ENCODE measurements at regions not wholly inside any gene's neighbourhood (a gene's known extent, or its start where the extent isn't known, plus 50 kb on each side); places are given as distances from the start of the nearest gene placed in this dataset.
"Not testable (repeated sequence)": the region's sequence is repeated elsewhere in the genome, so short reads cannot be mapped to it uniquely, and the experiment has no call there.

DNA sequence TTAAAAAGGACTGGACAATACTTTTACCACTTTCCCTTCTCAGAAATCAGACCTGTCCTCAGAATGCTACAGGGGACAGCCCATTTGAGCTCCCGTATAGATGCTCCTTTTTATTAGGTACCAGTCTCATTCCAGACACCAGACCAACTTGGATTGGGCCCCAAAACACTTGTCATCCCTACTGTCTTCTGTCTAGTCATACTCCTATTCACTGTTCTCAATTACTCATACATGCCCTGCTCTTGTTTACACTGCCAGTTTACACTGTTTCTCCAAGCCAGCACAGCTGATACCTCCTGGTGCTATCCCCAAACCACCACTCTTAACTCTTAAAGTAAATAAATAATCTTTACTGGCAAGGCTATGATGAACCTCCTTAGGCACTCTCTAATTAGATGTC is 1026.4 kb upstream of the PCDH10 start:
- H3K9me3 ChIP-seq (ENCODE audit: control insufficient read depth, low read length, poor library complexity, severe bottlenecking); H3K36me3 Mint-ChIP-seq (ENCODE audit: low read depth); DNase-seq; ATAC-seq; H3K27me3 Mint-ChIP-seq; H3K27ac Mint-ChIP-seq; H3K4me3 Mint-ChIP-seq; H3K4me1 Mint-ChIP-seq: not testable (repeated sequence)

DNA sequence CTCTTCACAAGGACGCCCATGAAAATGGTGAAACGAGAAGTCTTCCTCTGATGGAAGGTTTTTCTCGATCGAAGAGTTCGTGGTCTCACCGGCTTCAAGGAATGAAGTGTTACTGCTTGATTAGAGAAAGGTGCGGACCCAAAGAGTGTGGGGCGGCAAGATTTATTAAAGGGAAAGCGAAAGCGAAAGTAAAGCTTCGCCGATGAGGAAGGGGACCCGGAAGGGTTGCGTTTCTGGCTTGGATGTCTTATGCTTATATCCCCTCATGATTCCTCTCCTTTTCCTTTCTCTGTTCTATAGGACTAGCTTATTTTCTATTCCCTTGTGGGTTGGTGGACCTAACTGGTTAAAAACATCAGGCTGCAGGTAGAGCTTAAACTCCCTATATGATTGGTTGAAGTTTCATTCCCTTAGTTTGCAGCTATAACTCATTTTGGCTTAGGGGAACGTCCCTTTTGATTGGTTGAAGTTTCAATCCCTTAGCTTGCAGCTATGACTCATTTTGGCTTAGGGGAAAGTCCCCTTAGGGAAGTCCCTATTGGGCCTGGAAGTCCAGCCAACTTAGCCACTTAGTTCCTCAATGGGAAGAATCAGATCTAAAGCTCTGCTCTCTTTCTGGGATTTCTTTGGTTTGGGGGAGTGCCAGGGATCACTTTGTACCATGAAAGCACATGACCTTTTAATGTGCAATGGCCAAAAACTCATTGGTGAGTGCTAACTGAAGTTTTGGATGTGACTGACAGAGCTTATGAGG is 1025.0 kb upstream of the PCDH10 start:
- H3K27me3 Mint-ChIP-seq, result no peaks in the 10 kb centered on the region
- no peak overlapping the region for H3K27ac Mint-ChIP-seq
- no peak for ATAC-seq
- peak overlapping the region; percentile 28 for H3K4me3 Mint-ChIP-seq
- no peaks in the 10 kb centered on the region for H3K4me1 Mint-ChIP-seq
- DNase-seq, result no peak
- H3K9me3 ChIP-seq (ENCODE audit: control insufficient read depth, low read length, poor library complexity, severe bottlenecking), result no peaks in the 10 kb centered on the region
- no peaks in the 10 kb centered on the region for H3K36me3 Mint-ChIP-seq (ENCODE audit: low read depth)

DNA sequence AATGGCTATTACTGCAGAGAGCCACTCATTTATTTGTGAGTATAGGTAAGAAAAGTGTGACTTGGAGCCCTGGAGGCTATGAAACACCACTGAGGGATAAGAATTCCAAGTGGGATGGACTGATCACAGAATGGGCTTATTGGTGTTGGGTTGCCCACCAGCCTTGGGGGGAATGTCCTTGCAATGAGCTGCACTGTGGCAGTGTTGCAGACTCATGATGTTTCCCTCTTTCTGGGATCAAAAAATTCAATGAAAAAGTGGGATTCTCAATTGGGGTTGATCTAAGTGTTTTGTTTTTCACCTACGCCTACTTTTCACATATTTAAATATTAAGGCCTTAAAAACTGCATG is 1024.5 kb upstream of the PCDH10 start:
- Mint-ChIP-seq H3K4me3 (no peak overlapping the region), H3K4me1 (no peaks in the 10 kb centered on the region), H3K27me3 (no peaks in the 10 kb centered on the region), H3K36me3 (ENCODE audit: low read depth) (no peaks in the 10 kb centered on the region), H3K27ac (no peak overlapping the region)
- no peaks in the 10 kb centered on the region for H3K9me3 ChIP-seq (ENCODE audit: control insufficient read depth, low read length, poor library complexity, severe bottlenecking)
- DNase-seq, result no peak
- ATAC-seq, result no peak

DNA sequence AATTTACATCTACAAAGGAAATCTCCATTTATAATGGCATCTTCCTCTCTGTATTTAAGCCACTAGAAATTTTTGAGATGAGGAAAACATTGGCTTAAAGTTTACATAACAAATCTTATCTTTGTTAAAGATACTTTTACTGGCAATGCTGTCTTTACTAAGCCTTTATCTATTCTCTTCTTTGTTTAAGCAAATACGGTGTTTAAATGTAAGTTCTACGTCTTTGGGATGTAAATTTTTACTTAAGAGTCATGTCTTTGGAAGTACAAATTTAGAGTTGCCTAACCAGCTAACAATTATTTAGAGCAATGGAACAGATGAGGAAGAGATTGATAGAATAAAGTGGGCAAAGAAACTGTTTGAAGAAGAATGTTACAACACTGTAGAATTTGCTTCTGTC is 1024.0 kb upstream of the PCDH10 start:
- H3K4me1 Mint-ChIP-seq, result no peaks in the 10 kb centered on the region
- no peaks in the 10 kb centered on the region for H3K9me3 ChIP-seq (ENCODE audit: control insufficient read depth, low read length, poor library complexity, severe bottlenecking)
- no peaks in the 10 kb centered on the region for H3K36me3 Mint-ChIP-seq (ENCODE audit: low read depth)
- H3K4me3 Mint-ChIP-seq, result no peak overlapping the region
- no peak for ATAC-seq
- H3K27me3 Mint-ChIP-seq, result no peaks in the 10 kb centered on the region
- H3K27ac Mint-ChIP-seq, result no peak overlapping the region
- DNase-seq, result no peak

DNA sequence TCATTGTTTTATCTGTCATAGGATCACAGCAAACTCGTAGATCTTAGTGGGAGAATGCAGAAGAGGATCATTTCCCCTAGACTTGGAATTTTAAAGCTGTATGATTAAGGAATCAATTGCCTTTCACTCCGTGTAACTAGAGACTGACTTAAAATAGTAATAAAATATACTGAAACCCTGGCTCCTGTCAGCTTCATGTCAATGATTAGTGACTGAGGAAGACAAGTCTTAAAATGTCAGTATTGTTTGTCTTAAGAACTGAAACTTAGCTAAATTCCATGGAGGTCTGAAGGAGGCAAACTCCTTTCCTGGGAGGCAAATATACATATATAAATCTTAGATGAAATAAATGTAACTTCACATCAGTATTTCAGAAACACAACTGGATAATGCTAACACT is 1016.7 kb upstream of the PCDH10 start:
- no peak overlapping the region for H3K27ac Mint-ChIP-seq
- ATAC-seq (no peak), DNase-seq (no peak)
- no peaks in the 10 kb centered on the region for H3K4me1 Mint-ChIP-seq
- no peak overlapping the region for H3K4me3 Mint-ChIP-seq
- no peaks in the 10 kb centered on the region for H3K36me3 Mint-ChIP-seq (ENCODE audit: low read depth)
- H3K9me3 ChIP-seq (ENCODE audit: control insufficient read depth, low read length, poor library complexity, severe bottlenecking), result no peaks in the 10 kb centered on the region
- no peaks in the 10 kb centered on the region for H3K27me3 Mint-ChIP-seq

DNA sequence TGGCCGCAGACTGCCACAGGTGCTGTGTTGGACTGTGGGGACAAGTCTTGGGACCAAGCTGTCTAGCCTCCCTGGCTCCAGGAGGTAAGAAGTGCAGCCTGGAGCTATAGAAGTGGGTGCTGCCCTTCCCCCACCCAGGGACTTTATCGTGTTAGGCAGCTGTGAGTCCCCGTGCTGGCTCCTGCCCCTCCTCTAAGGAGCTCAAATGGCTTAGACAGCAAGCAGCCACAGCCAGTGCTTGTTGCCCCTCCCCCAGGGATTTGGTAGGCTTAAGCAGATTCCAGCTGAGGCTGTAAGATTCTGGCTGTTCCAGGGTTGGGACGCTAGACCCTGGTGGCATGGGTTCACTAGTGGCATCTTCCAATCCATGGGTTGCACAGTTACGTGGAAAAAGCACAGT is 979.4 kb upstream of the PCDH10 start:
- H3K4me3 Mint-ChIP-seq, result no peak overlapping the region
- ATAC-seq (no peak), DNase-seq (no peak)
- no peaks in the 10 kb centered on the region for H3K27me3 Mint-ChIP-seq
- no peak overlapping the region for H3K27ac Mint-ChIP-seq
- H3K36me3 Mint-ChIP-seq (ENCODE audit: low read depth), result no peaks in the 10 kb centered on the region
- H3K4me1 Mint-ChIP-seq, result no peaks in the 10 kb centered on the region
- H3K9me3 ChIP-seq (ENCODE audit: control insufficient read depth, low read length, poor library complexity, severe bottlenecking), result no peaks in the 10 kb centered on the region

DNA sequence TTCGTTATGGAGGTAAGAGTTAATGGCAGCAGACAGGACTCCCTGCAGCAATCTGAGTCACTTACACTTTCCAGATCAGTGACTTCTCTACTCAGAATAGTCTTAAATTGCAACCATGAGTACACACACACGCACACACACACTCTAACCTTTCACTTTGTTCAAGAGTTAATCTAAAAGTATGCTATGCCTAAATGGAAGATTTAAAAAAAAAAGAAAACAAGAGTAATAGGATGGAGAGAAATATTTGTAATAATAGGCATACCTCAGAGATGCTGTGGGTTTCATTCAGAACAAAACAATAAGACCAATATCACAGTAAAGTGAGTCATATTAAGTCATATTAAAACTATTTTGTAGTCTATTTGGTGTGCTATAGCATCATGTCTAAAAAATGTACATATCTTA is 969.1 kb upstream of the PCDH10 start:
- ATAC-seq (no peak), DNase-seq (no peak)
- Mint-ChIP-seq H3K36me3 (ENCODE audit: low read depth) (no peaks in the 10 kb centered on the region), H3K27me3 (no peaks in the 10 kb centered on the region), H3K4me3 (no peak overlapping the region), H3K27ac (no peak overlapping the region), H3K4me1 (no peaks in the 10 kb centered on the region)
- H3K9me3 ChIP-seq (ENCODE audit: control insufficient read depth, low read length, poor library complexity, severe bottlenecking), result no peaks in the 10 kb centered on the region

DNA sequence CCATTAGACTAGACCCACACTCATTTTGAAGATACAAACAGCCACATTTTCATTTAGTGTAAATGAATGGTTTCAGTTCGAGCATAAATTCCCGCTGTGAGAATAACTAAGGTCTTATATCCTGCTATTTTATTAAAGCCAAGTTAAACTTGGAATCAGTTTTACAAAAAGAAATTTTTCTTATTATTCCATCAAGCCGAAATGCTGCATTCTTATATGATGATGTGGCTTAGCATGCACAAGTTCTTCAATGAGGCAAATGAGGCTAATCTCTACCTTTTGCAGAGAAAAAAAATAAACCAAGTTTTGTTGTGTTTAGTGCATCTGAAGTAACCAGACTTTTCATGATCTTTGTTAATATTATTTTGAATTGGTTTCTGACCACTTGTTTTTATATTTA is 953.9 kb upstream of the PCDH10 start:
- ATAC-seq, result no peak
- Mint-ChIP-seq H3K27me3 (no peaks in the 10 kb centered on the region), H3K27ac (no peak overlapping the region), H3K4me3 (no peak overlapping the region), H3K4me1 (no peaks in the 10 kb centered on the region), H3K36me3 (ENCODE audit: low read depth) (no peaks in the 10 kb centered on the region)
- no peak for DNase-seq
- no peaks in the 10 kb centered on the region for H3K9me3 ChIP-seq (ENCODE audit: control insufficient read depth, low read length, poor library complexity, severe bottlenecking)

DNA sequence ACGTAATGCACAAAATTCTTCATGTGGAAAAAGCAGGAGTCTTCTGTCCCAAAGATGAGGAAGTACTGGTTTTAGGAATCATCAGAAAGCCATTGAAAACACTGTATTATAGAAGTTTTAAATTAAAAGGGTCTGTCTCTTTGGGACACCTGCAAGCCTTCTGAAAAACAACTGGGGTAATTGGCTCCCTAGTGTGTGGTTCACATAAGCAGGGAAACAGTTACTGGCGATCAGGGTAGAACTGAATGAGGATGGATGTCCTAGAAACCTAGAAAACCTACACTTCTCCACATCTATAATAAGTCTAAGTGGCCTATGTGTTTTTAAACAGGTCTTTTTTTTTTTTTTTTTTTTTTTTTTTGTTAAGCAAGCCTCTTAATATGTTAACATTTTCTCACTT is 945.5 kb upstream of the PCDH10 start:
- DNase-seq (no peak), ATAC-seq (no peak)
- no peaks in the 10 kb centered on the region for H3K4me1 Mint-ChIP-seq
- no peak overlapping the region for H3K4me3 Mint-ChIP-seq
- no peaks in the 10 kb centered on the region for H3K9me3 ChIP-seq (ENCODE audit: control insufficient read depth, low read length, poor library complexity, severe bottlenecking)
- no peaks in the 10 kb centered on the region for H3K27me3 Mint-ChIP-seq
- H3K36me3 Mint-ChIP-seq (ENCODE audit: low read depth), result no peaks in the 10 kb centered on the region
- H3K27ac Mint-ChIP-seq, result no peak overlapping the region

DNA sequence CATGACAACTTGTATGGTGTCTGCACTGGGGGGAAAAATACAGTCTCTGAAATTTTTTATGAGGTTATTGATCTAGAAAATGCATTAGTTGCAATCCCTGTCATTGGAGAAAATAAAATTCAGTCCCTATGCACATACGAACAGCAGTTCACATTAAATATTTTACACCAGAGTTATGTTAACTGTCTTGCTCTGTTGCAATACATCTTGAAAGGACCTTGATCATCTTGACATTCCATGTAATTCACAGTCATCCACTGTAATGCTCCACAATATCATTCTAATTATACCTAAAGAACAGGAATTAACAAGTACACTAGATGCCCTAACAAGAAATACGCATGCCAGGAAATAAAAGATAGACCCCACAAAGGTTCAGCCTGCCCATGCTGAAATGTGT is 934.6 kb upstream of the PCDH10 start:
- no peak overlapping the region for H3K4me3 Mint-ChIP-seq
- no peaks in the 10 kb centered on the region for H3K4me1 Mint-ChIP-seq
- no peak for ATAC-seq
- no peak for DNase-seq
- no peaks in the 10 kb centered on the region for H3K36me3 Mint-ChIP-seq (ENCODE audit: low read depth)
- H3K9me3 ChIP-seq (ENCODE audit: control insufficient read depth, low read length, poor library complexity, severe bottlenecking), result no peaks in the 10 kb centered on the region
- no peaks in the 10 kb centered on the region for H3K27me3 Mint-ChIP-seq
- no peak overlapping the region for H3K27ac Mint-ChIP-seq

DNA sequence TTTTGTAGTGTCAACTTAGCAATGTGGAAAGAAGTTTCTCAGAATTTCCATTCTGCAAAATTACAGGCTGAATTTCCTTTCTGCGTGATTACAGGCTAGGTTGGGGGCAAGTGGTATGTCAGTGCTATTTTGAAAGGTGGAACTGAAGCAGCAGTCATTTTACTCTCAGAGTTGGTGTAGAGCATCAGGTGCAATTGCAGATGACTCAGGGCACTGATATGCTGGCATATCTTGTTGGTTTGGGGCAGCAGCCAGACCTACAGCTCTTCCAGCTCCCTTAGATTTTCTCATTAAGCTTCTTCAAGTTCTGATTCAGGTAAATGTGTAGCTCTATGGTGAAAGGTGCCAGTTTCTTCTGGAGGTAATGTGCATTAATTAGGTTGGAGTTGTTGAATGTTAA is 930.7 kb upstream of the PCDH10 start:
- Mint-ChIP-seq H3K36me3 (ENCODE audit: low read depth) (no peaks in the 10 kb centered on the region), H3K27ac (no peak overlapping the region), H3K27me3 (no peaks in the 10 kb centered on the region), H3K4me3 (no peak overlapping the region), H3K4me1 (no peaks in the 10 kb centered on the region)
- ATAC-seq (no peak), DNase-seq (no peak)
- H3K9me3 ChIP-seq (ENCODE audit: control insufficient read depth, low read length, poor library complexity, severe bottlenecking), result no peaks in the 10 kb centered on the region

DNA sequence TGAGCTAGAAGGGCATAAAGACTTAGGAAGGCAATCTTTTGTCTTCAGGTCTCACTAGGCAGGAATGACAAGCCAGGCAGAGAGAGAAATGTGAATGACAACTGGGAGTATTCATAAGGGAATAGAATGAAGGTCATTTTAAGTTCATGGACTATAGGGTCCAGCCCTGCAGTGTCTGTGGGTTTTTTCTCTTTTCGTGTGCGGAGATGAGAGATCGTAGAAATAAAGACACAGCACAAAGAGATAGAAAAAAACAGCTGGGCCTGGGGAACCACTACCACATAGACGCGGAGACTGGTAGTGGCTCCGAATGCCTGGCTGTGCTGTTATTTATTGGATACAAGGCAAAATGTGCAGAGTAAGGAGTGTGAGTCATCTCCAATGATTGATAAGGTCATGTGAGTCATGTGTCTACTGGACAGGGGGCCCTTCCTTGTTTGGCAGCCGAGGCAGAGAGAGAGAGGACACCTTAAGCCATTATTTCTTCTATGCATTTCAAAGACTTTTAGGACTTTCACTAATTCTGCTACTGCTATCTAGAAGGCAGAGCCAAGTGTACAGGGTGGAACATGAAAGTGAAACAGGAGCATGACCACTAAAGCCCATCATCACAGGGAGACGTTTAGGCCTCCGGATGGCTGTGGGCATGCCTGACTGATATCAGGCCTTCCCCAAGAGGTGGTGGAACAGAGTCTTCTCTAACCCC is 921.8 kb upstream of the PCDH10 start:
- Mint-ChIP-seq H3K36me3 (ENCODE audit: low read depth) (no peaks in the 10 kb centered on the region), H3K4me1 (no peaks in the 10 kb centered on the region), H3K4me3 (no peak overlapping the region), H3K27ac (no peak overlapping the region), H3K27me3 (no peaks in the 10 kb centered on the region)
- H3K9me3 ChIP-seq (ENCODE audit: control insufficient read depth, low read length, poor library complexity, severe bottlenecking), result no peaks in the 10 kb centered on the region
- DNase-seq (no peak), ATAC-seq (no peak)

DNA sequence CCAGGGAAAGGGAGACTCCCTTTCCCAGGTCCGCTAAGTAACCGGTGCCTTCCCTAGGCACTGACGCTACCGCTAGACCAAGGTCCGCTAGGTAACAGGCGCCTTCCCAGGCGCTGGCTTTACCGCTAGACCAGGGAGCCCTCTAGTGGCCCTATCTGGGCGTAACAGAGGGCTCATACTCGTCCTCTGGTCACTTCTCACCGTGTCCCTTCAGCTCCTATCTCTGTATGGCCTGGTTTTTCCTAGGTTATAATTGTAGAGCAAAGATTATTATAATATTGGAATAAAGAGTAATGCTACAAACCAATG is 921.3 kb upstream of the PCDH10 start:
- DNase-seq; H3K4me1 Mint-ChIP-seq; H3K4me3 Mint-ChIP-seq; H3K36me3 Mint-ChIP-seq (ENCODE audit: low read depth); H3K27ac Mint-ChIP-seq; ATAC-seq; H3K27me3 Mint-ChIP-seq; H3K9me3 ChIP-seq (ENCODE audit: control insufficient read depth, low read length, poor library complexity, severe bottlenecking): not testable (repeated sequence)

DNA sequence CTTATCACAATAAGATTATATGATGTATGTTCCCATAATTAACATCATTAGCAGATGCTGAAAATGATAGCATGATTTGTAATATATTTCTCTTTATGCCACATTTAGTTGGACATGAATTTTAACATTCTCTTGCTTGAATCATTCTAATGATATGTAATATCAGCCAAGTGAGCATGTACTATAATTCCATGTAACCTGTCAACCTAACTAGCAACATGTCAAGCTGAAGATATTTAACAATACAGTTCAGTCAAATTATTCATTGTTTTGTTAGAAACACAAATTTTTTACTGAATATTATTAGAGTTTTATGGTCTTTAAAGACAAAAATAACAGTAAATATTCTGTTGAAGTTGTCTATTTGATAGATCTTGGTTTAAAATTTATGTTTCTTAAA is 920.4 kb upstream of the PCDH10 start:
- DNase-seq (no peak), ATAC-seq (no peak)
- H3K9me3 ChIP-seq (ENCODE audit: control insufficient read depth, low read length, poor library complexity, severe bottlenecking), result no peaks in the 10 kb centered on the region
- no peak overlapping the region for H3K27ac Mint-ChIP-seq
- no peaks in the 10 kb centered on the region for H3K4me1 Mint-ChIP-seq
- no peak overlapping the region for H3K4me3 Mint-ChIP-seq
- H3K27me3 Mint-ChIP-seq, result no peaks in the 10 kb centered on the region
- no peaks in the 10 kb centered on the region for H3K36me3 Mint-ChIP-seq (ENCODE audit: low read depth)

Measured in T-helper 17 cell (primary cell).